ENCODE measurements at regions not wholly inside any gene's neighbourhood (a gene's known extent, or its start where the extent isn't known, plus 50 kb on each side); places are given as distances from the start of the nearest gene placed in this dataset.
"Not testable (repeated sequence)": the region's sequence is repeated elsewhere in the genome, so short reads cannot be mapped to it uniquely, and the experiment has no call there.

DNA sequence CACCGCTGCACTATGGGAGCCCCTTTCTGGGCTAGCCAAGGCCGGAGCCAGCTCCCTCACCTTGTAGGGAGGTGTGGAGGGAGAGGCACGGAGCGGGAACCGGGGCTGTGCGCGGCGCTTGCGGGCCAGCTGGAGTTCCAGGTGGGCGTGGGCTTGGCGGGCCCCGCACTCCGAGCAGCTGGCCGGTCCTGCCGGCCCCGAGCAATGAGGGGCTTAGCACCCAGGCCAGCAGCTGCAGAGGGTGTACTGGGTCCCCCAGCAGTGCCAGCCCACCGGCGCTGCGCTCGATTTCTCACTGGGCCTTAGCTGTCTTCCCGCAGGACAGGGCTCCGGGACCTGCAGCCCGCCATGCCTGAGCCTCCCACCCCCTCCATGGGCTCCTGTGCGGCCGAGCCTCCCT is 53.3 kb upstream of the NID2 start:
- H3K4me3 ChIP-seq; FAIRE-seq; H3K9me1 ChIP-seq (ENCODE audit: control insufficient read depth, insufficient read depth, low read length); ATAC-seq; CTCF ChIA-PET (ENCODE audit: low intra/inter-chr PET ratio); H4K20me1 ChIP-seq (replicated peaks; ENCODE audit: control insufficient read depth, insufficient read depth, low read length); H3K9ac ChIP-seq (ENCODE audit: insufficient read depth in 1 of 2, low read depth in 2 of 2, low read length in 2 of 2); H3K4me2 ChIP-seq (ENCODE audit: insufficient read depth, low read length); DNase-seq (ENCODE audit: extremely low read depth in 1 of 4, low spot score in 3 of 4); H3K27ac ChIP-seq (ENCODE audit: extremely low read depth, low read depth, low read length); H3K9me3 ChIP-seq (replicated peaks; ENCODE audit: control insufficient read depth, insufficient read depth, low read depth, low read length); H2AFZ ChIP-seq (ENCODE audit: low read depth, low read length); H3K79me2 ChIP-seq (ENCODE audit: control insufficient read depth, insufficient read depth, low read length); POLR2A ChIA-PET; in situ Hi-C loops (cut with MboI); BruUV-seq (replicated peaks); H3K36me3 ChIP-seq (ENCODE audit: control insufficient read depth, insufficient read depth, low read length); intact Hi-C loops (cut with micrococcal nuclease); H3K4me1 ChIP-seq (replicated peaks in 1 of 2; ENCODE audit: control insufficient read depth in 2 of 2, insufficient read depth in 2 of 2, low read length in 2 of 2); H3K27me3 ChIP-seq (ENCODE audit: control insufficient read depth in 2 of 2, insufficient read depth in 2 of 2, low read length in 2 of 2): not testable (repeated sequence)
- WGBS (ENCODE audit: insufficient coverage, low coverage, missing lambda C conversion rate), result 7% methylated on average over 3 of the region's 25 CpGs

GRCh38 chr14:52121441-52121840 is 52.6 kb upstream of the NID2 start:
- DNase-seq (ENCODE audit: extremely low read depth in 1 of 4, low spot score in 3 of 4) (no peak), ATAC-seq (no peak), FAIRE-seq (no peak)
- H3K27me3 ChIP-seq (ENCODE audit: control insufficient read depth in 2 of 2, insufficient read depth in 2 of 2, low read length in 2 of 2), result no peaks in the 10 kb centered on the region
- WGBS (ENCODE audit: insufficient coverage, low coverage, missing lambda C conversion rate), result 5% methylated on average over 2 of the region's 5 CpGs
- TF ChIP-seq KDM1A (IDR thresholded peaks at IDR 0.05) (no peak), C11orf30 (IDR thresholded peaks at IDR 0.05; ENCODE audit: low read depth) (peak; percentile 18; the same call in 1 of the 2 replicates), FOXJ3 (CRISPR knock-in tag; IDR thresholded peaks at IDR 0.05) (no peak), L3MBTL2 (IDR thresholded peaks at IDR 0.05) (no peak), SMARCC2 (IDR thresholded peaks at IDR 0.05; ENCODE audit: low read depth) (no peak), SREBF2 (CRISPR knock-in tag; IDR thresholded peaks at IDR 0.05) (no peak), ZNF316 (IDR thresholded peaks at IDR 0.05) (0 out of 2 replicates have a peak, but pooled peaks have one; percentile 6)
- POLR2A ChIA-PET, result interaction anchor here (0.6 kb wide), 1 partner anchor 139 kb away, joined by 3 read pairs; no protein-coding TSS in a partner anchor
- no peaks in the 10 kb centered on the region for H3K36me3 ChIP-seq (ENCODE audit: control insufficient read depth, insufficient read depth, low read length)
- H2AFZ ChIP-seq (ENCODE audit: low read depth, low read length), result no peak overlapping the region
- in situ Hi-C loops (cut with MboI) (no loop called here), intact Hi-C loops (cut with micrococcal nuclease) (no loop called here)
- CTCF ChIA-PET (ENCODE audit: low intra/inter-chr PET ratio), result no interaction called here
- BruUV-seq (replicated peaks), result no TSS peak
- no peaks in the 10 kb centered on the region for H4K20me1 ChIP-seq (replicated peaks; ENCODE audit: control insufficient read depth, insufficient read depth, low read length)
- H3K79me2 ChIP-seq (ENCODE audit: control insufficient read depth, insufficient read depth, low read length), result no peaks in the 10 kb centered on the region
- H3K4me1 ChIP-seq (replicated peaks in 1 of 2; ENCODE audit: control insufficient read depth in 2 of 2, insufficient read depth in 2 of 2, low read length in 2 of 2), result no peaks in the 10 kb centered on the region
- no peak overlapping the region for H3K4me2 ChIP-seq (ENCODE audit: insufficient read depth, low read length)
- no peak overlapping the region for H3K27ac ChIP-seq (ENCODE audit: extremely low read depth, low read depth, low read length)
- H3K9ac ChIP-seq (ENCODE audit: insufficient read depth in 1 of 2, low read depth in 2 of 2, low read length in 2 of 2), result no peak overlapping the region
- no peak overlapping the region for H3K4me3 ChIP-seq
- no peaks in the 10 kb centered on the region for H3K9me1 ChIP-seq (ENCODE audit: control insufficient read depth, insufficient read depth, low read length)
- H3K9me3 ChIP-seq (replicated peaks; ENCODE audit: control insufficient read depth, insufficient read depth, low read depth, low read length), result no peaks in the 10 kb centered on the region
